Brain microvascular endothelial cell (primary cell): ENCODE measurements at regions not wholly inside any gene's neighbourhood (a gene's known extent, or its start where the extent isn't known, plus 50 kb on each side); places are given as distances from the start of the nearest gene placed in this dataset.

Experiments
- DNase-seq: peaks from one replicate; pipeline ENCODE4 v3.0.0-alpha.2; 2020
- H3K27ac ChIP-seq: fragments of 250-450 bp; sonication (Bioruptor Pico); 2 replicates; pipeline ENCODE4 v1.5.1; 2020; ENCODE audit warnings: mild to moderate bottlenecking, moderate library complexity
- H3K27me3 ChIP-seq: fragments of 250-450 bp; sonication (Bioruptor Pico); replicated peaks from 2 replicates; pipeline ENCODE4 v1.5.1; 2020; ENCODE audit warnings: mild to moderate bottlenecking
- H3K36me3 ChIP-seq: fragments of 250-450 bp; sonication (Bioruptor Pico); replicated peaks from 2 replicates; pipeline ENCODE4 v1.5.1; 2020; ENCODE audit warnings: mild to moderate bottlenecking
- H3K4me3 ChIP-seq: 2 replicates; pipeline ENCODE4 v1.5.1; 2011; ENCODE audit warnings: low read depth, mild to moderate bottlenecking, control low read depth, low read length, moderate library complexity
- in situ Hi-C: cut with HindIII; loops from 2 replicates; pipeline ENCODE4 v1.10.0; 2017; ENCODE audit warnings: low sequenced_read_pairs, low pct_ligation_motif_present
- TF ChIP-seq, protein P1 (sequence below): IDR thresholded peaks from 2 replicates; pipeline ENCODE4 v1.5.1; 2011; ENCODE audit warnings: low read depth, mild to moderate bottlenecking, moderate library complexity, low read length, control low read depth, inconsistent platforms; ENCODE audit errors: missing control alignments

DNA sequence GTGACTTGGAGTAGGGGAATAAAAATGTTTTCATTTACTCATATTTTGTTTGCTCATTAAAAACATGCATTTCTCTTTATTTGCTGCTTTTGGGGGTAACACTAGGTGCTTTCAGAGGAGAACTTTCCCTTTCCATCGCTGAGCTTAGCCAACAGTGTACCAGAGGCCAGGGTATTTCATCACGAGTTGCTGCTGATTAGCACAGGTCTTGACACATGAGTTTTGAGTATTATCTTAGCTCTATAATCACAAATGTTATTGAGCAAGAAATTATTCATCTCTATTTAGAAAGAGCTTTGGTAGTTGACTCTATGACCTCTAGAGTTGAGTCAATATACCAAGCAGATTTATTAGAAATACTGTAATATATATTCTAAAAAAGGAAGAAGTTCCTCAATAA lies 375.9 kb downstream of the NXPH1 start:
- Histone ChIP-seq H3K27ac (no peak overlapping the region), H3K27me3 (no peaks in the 10 kb centered on the region), H3K4me3 (no peak overlapping the region), H3K36me3 (no peaks in the 10 kb centered on the region)
- TF ChIP-seq, protein P1, sequence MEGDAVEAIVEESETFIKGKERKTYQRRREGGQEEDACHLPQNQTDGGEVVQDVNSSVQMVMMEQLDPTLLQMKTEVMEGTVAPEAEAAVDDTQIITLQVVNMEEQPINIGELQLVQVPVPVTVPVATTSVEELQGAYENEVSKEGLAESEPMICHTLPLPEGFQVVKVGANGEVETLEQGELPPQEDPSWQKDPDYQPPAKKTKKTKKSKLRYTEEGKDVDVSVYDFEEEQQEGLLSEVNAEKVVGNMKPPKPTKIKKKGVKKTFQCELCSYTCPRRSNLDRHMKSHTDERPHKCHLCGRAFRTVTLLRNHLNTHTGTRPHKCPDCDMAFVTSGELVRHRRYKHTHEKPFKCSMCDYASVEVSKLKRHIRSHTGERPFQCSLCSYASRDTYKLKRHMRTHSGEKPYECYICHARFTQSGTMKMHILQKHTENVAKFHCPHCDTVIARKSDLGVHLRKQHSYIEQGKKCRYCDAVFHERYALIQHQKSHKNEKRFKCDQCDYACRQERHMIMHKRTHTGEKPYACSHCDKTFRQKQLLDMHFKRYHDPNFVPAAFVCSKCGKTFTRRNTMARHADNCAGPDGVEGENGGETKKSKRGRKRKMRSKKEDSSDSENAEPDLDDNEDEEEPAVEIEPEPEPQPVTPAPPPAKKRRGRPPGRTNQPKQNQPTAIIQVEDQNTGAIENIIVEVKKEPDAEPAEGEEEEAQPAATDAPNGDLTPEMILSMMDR = no peak
- DNase-seq = no peak
- in situ Hi-C loops = no loop called here

DNA sequence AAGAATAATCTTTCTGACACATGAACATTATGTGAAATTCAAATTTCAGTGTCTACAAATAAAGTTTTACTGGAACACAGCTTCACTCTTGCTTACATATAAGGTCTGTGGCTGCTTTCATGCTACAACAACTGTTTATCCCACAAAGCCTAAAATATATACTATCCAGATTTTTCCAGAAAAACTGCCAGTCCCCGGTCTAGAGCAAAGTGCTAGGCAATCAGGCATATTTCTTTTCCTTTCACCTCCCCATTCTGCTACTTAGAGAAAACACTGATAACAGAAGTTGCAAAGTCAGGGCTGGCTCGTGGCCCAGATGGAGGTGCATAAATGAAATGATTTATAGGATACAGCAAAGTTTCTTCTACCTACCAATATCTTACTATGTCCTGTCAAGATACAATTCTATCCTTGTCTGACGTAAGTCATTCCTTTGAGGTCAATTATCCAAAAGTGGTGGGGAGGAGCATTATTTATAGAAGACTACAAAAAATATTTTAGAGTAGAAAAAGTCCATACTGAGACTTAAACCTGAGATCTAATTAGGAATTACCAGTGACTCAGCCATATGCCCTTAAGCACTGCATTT lies 384.1 kb downstream of the NXPH1 start:
- Histone ChIP-seq H3K4me3 (no peak overlapping the region), H3K27ac (no peak overlapping the region), H3K36me3 (no peaks in the 10 kb centered on the region), H3K27me3 (no peaks in the 10 kb centered on the region)
- in situ Hi-C loops = no loop called here
- TF ChIP-seq, protein P1 = no peak
- no peak for DNase-seq

DNA sequence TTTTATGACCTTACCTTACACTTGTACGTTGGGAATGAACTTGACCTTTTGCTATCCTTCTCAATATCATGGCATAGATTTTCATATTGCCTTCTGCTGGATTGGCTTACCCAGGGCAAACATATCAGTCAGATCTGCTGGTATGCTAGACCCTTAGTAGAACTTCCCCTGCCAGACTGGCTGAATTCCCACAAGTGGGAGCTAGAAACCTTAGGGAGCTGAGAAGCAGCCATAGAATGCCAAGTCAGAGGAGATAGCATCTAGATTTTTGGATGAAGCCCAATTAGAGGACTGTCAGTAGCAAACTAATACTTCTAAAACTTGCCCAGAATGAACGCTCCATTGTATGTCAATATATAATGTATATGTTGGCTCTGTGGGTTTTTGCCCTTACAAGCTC lies 385.0 kb downstream of the NXPH1 start:
- in situ Hi-C loops = no loop called here
- no peak overlapping the region for H3K27ac ChIP-seq
- TF ChIP-seq, protein P1 = no peak
- no peaks in the 10 kb centered on the region for H3K36me3 ChIP-seq
- no peak for DNase-seq
- H3K4me3 ChIP-seq = no peak overlapping the region
- H3K27me3 ChIP-seq = no peaks in the 10 kb centered on the region

DNA sequence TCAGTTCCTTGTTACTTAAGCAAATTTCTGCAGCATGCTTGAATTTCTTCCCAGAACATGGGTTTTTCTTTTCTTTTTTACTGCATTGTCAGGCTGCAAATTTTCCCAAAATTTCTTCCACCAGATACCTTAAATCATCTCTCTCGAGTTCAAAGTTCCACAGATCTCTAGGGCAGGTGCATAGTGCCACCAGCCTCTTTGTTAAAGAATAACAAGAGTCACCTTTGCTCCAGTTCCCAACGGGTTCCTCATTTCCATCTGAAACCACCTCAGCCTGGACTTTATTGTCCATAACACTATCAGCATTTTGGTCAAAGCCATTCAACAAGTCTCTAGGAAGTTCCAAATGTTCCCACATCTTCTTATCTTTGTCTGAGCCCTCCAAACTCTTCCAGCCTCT lies 389.2 kb downstream of the NXPH1 start:
- H3K4me3 ChIP-seq = no peak overlapping the region
- TF ChIP-seq, protein P1 = no peak
- H3K36me3 ChIP-seq = no peaks in the 10 kb centered on the region
- in situ Hi-C loops = no loop called here
- DNase-seq = no peak
- H3K27ac ChIP-seq = no peak overlapping the region
- H3K27me3 ChIP-seq = no peaks in the 10 kb centered on the region

DNA sequence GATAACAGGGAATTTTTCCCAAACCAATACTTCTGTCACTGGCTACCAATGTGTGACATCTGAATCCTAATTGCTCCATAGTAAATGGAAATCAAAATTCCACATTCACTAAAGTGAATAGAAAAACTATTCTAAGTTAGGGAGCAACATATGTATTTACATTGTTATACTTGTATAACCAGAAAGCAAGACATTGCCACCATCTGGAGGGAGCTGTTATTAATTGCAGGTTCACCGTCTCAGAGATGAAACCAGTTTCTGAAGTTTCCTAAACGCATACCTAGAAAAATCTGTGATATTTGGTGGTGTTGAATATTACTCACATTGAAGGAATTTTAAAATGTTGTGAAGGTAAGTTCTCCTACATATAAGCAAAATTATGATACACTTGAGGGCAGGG lies 390.1 kb downstream of the NXPH1 start:
- TF ChIP-seq, protein P1 = no peak
- no peaks in the 10 kb centered on the region for H3K36me3 ChIP-seq
- no peak overlapping the region for H3K4me3 ChIP-seq
- H3K27ac ChIP-seq = no peak overlapping the region
- in situ Hi-C loops = no loop called here
- H3K27me3 ChIP-seq = no peaks in the 10 kb centered on the region
- DNase-seq = no peak

DNA sequence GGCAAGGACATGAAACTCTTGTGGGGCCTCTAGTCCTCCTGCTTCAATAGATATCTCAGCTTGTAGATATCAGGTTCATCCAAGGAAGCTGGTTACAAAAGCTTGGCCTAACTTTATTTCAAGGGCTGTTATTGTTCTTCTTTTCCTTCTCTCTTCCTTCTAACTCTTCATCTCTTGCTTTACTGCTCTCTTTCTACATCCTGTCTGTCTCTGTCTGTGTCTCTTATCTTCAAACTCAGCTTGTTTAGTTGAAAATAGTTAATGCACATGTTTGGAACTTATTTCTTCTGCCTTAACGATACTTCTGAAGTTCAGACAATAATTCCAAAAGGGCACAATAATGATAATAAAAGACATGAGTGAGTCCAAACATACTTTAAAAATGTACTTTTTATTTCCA lies 393.9 kb downstream of the NXPH1 start:
- in situ Hi-C loops = no loop called here
- Histone ChIP-seq H3K27me3 (no peaks in the 10 kb centered on the region), H3K27ac (no peak overlapping the region), H3K36me3 (no peaks in the 10 kb centered on the region), H3K4me3 (no peak overlapping the region)
- no peak for DNase-seq
- TF ChIP-seq, protein P1 = no peak
